ENCODE measurements at regions not wholly inside any gene's neighbourhood (a gene's known extent, or its start where the extent isn't known, plus 50 kb on each side); places are given as distances from the start of the nearest gene placed in this dataset.

DNA sequence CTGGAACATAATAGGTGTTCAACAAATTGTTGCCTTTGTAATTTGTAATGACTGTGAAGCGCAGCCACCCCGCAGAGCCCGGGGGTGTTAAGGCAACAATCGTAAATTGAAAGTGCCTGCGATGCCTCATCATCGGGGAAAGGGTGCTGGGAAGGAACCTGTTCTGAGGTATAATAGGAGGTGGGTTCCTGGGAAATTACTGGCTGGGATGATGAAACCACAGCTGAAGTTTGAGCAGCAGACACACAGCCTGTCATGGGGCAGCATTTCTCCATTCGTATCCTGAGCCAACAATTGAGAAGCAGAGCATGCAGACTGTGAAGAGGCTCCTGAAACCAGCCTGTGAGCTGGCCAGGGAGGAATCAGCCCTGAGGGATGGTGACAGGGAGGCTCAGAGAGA is 404.0 kb upstream of the MYT1L start:
- TF ChIP-seq, protein P1, sequence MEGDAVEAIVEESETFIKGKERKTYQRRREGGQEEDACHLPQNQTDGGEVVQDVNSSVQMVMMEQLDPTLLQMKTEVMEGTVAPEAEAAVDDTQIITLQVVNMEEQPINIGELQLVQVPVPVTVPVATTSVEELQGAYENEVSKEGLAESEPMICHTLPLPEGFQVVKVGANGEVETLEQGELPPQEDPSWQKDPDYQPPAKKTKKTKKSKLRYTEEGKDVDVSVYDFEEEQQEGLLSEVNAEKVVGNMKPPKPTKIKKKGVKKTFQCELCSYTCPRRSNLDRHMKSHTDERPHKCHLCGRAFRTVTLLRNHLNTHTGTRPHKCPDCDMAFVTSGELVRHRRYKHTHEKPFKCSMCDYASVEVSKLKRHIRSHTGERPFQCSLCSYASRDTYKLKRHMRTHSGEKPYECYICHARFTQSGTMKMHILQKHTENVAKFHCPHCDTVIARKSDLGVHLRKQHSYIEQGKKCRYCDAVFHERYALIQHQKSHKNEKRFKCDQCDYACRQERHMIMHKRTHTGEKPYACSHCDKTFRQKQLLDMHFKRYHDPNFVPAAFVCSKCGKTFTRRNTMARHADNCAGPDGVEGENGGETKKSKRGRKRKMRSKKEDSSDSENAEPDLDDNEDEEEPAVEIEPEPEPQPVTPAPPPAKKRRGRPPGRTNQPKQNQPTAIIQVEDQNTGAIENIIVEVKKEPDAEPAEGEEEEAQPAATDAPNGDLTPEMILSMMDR (IDR thresholded peaks at IDR 0.05; ENCODE audit: control extremely low read depth in 1 of 3, insufficient read depth in 1 of 3, low read depth in 1 of 3, low read length in 3 of 3), result no peak
- TF ChIP-seq GTF2F1 (IDR thresholded peaks at IDR 0.05; ENCODE audit: borderline replicate concordance, low read depth, low read length) (no peak), NRF1 (IDR thresholded peaks at IDR 0.05; ENCODE audit: low read depth, low read length) (no peak), RFX5 (IDR thresholded peaks at IDR 0.05; ENCODE audit: borderline replicate concordance, low read depth, low read length) (no peak), EGR1 (IDR thresholded peaks at IDR 0.05; ENCODE audit: borderline replicate concordance, low read depth, low read length) (no peak), BACH1 (IDR thresholded peaks at IDR 0.05; ENCODE audit: low read length) (no peak), POLR2A (IDR thresholded peaks at IDR 0.05; ENCODE audit: control extremely low read depth in 1 of 2, low read depth in 2 of 2, low read length in 2 of 2) (no peak), EZH2 (IDR thresholded peaks at IDR 0.05; ENCODE audit: low read depth, low read length, severe bottlenecking) (no peak), SIN3A (conservative IDR thresholded peaks at IDR 0.05 in 1 of 2, IDR thresholded peaks at IDR 0.05 in 1 of 2; ENCODE audit: low read depth in 1 of 2, low read length in 2 of 2) (no peak), TBP (IDR thresholded peaks at IDR 0.05; ENCODE audit: low read depth, low read length) (no peak), YY1 (IDR thresholded peaks at IDR 0.05; ENCODE audit: low read depth, low read length) (no peak), JUN (IDR thresholded peaks at IDR 0.05; ENCODE audit: low read depth, low read length) (no peak), CHD1 (IDR thresholded peaks at IDR 0.05; ENCODE audit: low read depth, low read length) (no peak)

Measured in H1 (cell line).